ENCODE measurements at regions not wholly inside any gene's neighbourhood (a gene's known extent, or its start where the extent isn't known, plus 50 kb on each side); places are given as distances from the start of the nearest gene placed in this dataset.

DNA sequence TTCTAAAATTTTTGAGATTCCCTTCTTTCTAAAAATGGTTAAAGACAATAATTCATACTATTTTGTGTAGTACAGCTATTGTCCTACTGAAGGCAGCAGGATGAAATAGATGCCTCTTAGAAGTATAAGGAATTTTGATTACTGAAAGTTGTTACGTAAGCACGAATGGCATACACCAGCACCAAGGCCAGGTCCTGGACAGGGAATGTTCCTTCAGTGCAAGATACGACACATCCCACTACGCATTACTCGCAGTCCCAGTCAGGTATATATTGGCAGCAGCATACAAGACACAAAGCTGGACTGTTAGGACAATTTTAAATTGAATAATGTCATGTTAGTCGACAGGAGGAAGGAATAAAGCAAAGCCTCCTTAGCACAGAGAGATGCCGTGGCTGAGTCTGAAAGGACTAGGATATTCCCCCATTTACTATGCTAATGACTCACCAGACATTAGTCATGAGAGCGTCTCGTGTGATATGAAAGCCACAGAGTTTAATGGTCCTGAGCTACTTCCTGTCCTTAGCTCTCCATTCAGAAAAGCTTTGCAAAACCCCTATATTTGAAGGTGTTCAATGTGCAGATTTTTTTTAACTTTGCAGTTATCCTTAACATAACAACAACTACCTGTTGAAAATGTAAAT, 504.3 kb downstream of the FAM133A start:
- H4K20me1 ChIP-seq (replicated peaks; ENCODE audit: insufficient read depth), result no peaks in the 10 kb centered on the region
- no peaks in the 10 kb centered on the region for H3K79me2 ChIP-seq (replicated peaks; ENCODE audit: insufficient read depth)
- Mint-ChIP-seq H3K27ac (no peak overlapping the region), H3K9me3 (peaks cover 5% of the 10 kb centered on the region), H3K36me3 (ENCODE audit: low read depth) (peaks cover 1% of the 10 kb centered on the region; the same call in 2 of the 3 replicates), H3K4me3 (no peak overlapping the region), H3K27me3 (ENCODE audit: insufficient read depth, low read depth, poor library complexity) (no peaks in the 10 kb centered on the region), H3K4me1 (no peaks in the 10 kb centered on the region; the same call in 1 of the 3 replicates)
- no peak for ATAC-seq
- no peak overlapping the region for H3K4me2 ChIP-seq
- TF ChIP-seq STAT1 (IDR thresholded peaks at IDR 0.05; ENCODE audit: unreplicated experiment) (no peak), EZH2 (IDR thresholded peaks at IDR 0.05; ENCODE audit: low read depth, unreplicated experiment) (no peak), POLR2AphosphoS5 (IDR thresholded peaks at IDR 0.05; ENCODE audit: low read depth) (no peak), CREB1 (CRISPR knock-in tag; IDR thresholded peaks at IDR 0.05; ENCODE audit: low read depth) (no peak), ZNF114 (CRISPR knock-in tag; IDR thresholded peaks at IDR 0.05) (no peak), ZNF462 (CRISPR knock-in tag; IDR thresholded peaks at IDR 0.05) (no peak)
- TF ChIP-seq, protein P1, sequence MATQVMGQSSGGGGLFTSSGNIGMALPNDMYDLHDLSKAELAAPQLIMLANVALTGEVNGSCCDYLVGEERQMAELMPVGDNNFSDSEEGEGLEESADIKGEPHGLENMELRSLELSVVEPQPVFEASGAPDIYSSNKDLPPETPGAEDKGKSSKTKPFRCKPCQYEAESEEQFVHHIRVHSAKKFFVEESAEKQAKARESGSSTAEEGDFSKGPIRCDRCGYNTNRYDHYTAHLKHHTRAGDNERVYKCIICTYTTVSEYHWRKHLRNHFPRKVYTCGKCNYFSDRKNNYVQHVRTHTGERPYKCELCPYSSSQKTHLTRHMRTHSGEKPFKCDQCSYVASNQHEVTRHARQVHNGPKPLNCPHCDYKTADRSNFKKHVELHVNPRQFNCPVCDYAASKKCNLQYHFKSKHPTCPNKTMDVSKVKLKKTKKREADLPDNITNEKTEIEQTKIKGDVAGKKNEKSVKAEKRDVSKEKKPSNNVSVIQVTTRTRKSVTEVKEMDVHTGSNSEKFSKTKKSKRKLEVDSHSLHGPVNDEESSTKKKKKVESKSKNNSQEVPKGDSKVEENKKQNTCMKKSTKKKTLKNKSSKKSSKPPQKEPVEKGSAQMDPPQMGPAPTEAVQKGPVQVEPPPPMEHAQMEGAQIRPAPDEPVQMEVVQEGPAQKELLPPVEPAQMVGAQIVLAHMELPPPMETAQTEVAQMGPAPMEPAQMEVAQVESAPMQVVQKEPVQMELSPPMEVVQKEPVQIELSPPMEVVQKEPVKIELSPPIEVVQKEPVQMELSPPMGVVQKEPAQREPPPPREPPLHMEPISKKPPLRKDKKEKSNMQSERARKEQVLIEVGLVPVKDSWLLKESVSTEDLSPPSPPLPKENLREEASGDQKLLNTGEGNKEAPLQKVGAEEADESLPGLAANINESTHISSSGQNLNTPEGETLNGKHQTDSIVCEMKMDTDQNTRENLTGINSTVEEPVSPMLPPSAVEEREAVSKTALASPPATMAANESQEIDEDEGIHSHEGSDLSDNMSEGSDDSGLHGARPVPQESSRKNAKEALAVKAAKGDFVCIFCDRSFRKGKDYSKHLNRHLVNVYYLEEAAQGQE (IDR thresholded peaks at IDR 0.05; ENCODE audit: unreplicated experiment), result no peak
- no peak overlapping the region for H2AFZ ChIP-seq
- no peak for DNase-seq (ENCODE audit: low spot score)
- H3F3A ChIP-seq (replicated peaks; ENCODE audit: low read depth), result no peaks in the 10 kb centered on the region
- peaks cover 5% of the 10 kb centered on the region for H3K4me1 ChIP-seq (ENCODE audit: insufficient read depth)
- no peaks in the 10 kb centered on the region for H3K27me3 ChIP-seq (ENCODE audit: insufficient read depth)
- H3K4me3 ChIP-seq, result no peak overlapping the region
- H3K27ac ChIP-seq (ENCODE audit: low read depth), result no peak overlapping the region
- peaks cover 2% of the 10 kb centered on the region; the same call in 1 of the 2 replicates for H3K36me3 ChIP-seq (ENCODE audit: insufficient read depth)
- no peaks in the 10 kb centered on the region for H3K9me2 ChIP-seq (ENCODE audit: insufficient read depth)

Measured in GM23338 (cell line).